GM12874 (cell line): ENCODE measurements at regions not wholly inside any gene's neighbourhood (a gene's known extent, or its start where the extent isn't known, plus 50 kb on each side); places are given as distances from the start of the nearest gene placed in this dataset.

Experiments used
- TF ChIP-seq, protein P1 (sequence below): IDR thresholded peaks from 2 replicates; pipeline ENCODE4 v1.5.1; 2011; ENCODE audit warnings: low read depth, mild to moderate bottlenecking, control low read depth, low read length, moderate library complexity; ENCODE audit not compliant: insufficient read depth

DNA sequence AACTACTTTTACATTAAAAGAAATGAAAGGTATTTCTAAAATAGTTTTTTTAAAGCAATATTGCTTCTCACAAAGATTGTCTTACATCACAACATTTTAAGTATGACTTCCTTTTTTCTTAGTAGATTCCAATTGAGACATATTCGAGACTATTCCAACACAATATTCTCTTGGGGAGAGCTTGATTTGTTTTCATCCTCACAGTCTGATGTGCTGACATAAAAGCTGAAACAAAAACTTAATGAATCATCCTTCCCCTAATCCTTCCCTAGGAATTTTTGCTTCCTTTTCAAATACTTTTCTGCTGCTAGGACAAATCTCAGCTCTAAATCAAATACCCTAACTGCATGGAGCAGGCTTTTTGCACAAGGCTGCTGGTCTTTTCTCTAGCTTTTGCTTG is 245.8 kb upstream of the MAP3K1 start:
- TF ChIP-seq, protein P1, sequence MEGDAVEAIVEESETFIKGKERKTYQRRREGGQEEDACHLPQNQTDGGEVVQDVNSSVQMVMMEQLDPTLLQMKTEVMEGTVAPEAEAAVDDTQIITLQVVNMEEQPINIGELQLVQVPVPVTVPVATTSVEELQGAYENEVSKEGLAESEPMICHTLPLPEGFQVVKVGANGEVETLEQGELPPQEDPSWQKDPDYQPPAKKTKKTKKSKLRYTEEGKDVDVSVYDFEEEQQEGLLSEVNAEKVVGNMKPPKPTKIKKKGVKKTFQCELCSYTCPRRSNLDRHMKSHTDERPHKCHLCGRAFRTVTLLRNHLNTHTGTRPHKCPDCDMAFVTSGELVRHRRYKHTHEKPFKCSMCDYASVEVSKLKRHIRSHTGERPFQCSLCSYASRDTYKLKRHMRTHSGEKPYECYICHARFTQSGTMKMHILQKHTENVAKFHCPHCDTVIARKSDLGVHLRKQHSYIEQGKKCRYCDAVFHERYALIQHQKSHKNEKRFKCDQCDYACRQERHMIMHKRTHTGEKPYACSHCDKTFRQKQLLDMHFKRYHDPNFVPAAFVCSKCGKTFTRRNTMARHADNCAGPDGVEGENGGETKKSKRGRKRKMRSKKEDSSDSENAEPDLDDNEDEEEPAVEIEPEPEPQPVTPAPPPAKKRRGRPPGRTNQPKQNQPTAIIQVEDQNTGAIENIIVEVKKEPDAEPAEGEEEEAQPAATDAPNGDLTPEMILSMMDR, result no peak

DNA sequence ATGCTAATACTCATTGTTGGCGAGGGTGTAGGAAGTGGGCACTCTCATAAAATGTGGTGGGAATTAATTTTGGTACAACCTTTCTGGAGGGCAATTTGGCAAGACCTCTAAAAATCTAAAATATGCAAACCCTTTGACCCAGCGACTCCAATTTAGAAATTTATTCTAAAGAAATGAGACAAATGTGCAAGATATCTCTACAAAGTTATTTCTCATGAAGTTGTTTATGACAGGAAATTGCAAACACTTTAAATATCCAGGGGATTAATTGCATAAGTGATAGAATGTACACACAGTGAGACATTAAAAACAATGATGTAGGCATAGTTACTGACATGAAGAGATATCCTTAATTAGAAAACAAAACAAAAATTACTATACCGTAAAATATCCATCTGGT is 246.3 kb upstream of the MAP3K1 start:
- TF ChIP-seq, protein P1, result no peak

DNA sequence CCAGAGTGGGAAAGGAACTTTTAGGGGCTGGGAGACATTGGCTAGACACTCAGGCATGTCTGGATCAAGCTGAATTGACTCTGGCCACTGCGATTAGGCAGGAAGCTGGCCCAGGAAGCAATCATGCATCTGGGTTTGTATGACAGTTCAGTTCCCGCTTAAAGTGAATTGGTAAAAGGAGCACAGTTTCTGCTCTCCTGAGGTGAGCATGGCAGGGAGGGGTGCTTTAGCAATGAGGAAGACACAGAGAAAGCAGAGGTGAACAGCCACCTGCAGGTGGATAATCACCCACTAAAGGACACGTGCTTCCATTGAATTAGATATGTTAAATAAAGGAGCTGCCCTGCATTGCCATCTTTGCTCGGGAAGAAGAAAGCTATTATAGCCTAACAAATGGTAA is 248.1 kb upstream of the MAP3K1 start:
- TF ChIP-seq, protein P1, result no peak

GRCh38 chr5:56566374-56567249 is 248.7 kb upstream of the MAP3K1 start:
- TF ChIP-seq, protein P1, result no peak

- TF ChIP-seq, protein P1, result no peak
Observed at GRCh38 chr5:56565644-56566043, 249.7 kb upstream of the MAP3K1 start.

GRCh38 chr5:56565283-56565615 is 250.1 kb upstream of the MAP3K1 start:
- TF ChIP-seq, protein P1, result no peak

- TF ChIP-seq, protein P1, result no peak
Observed at GRCh38 chr5:56564541-56565282, 250.6 kb upstream of the MAP3K1 start.
